HL-60 (cell line): ENCODE measurements at regions not wholly inside any gene's neighbourhood (a gene's known extent, or its start where the extent isn't known, plus 50 kb on each side); places are given as distances from the start of the nearest gene placed in this dataset.

Source experiments
- DNase-seq, 2 experiments: peaks; one replicate each; pipeline ENCODE4 v3.0.0-alpha.2; 2010 to 2020; ENCODE audit warnings: low read depth in 1 of 2, low spot score in 1 of 2
- H3K27ac ChIP-seq: fragments of 250-450 bp; sonication (Bioruptor Pico); replicated peaks from 2 replicates; pipeline ENCODE4 v1.5.1; 2020; ENCODE audit warnings: mild to moderate bottlenecking, moderate library complexity
- H3K27me3 ChIP-seq: fragments of 250-450 bp; sonication (Bioruptor Pico); 2 replicates; pipeline ENCODE4 v1.5.1; 2021; ENCODE audit warnings: mild to moderate bottlenecking, moderate library complexity; ENCODE audit not compliant: insufficient read depth, poor library complexity, severe bottlenecking
- H3K4me3 ChIP-seq: replicated peaks from 2 replicates; pipeline ENCODE4 v1.5.1; 2011; ENCODE audit warnings: mild to moderate bottlenecking, control low read depth, low read length; ENCODE audit not compliant: insufficient read depth
- CTCF ChIP-seq: IDR thresholded peaks from one replicate; pipeline ENCODE4 v1.5.1; 2011; ENCODE audit warnings: low read length, control low read depth, inconsistent platforms; ENCODE audit not compliant: insufficient read depth
- GABPA ChIP-seq: IDR thresholded peaks from 2 replicates; pipeline ENCODE4 v1.6.1; 2012; ENCODE audit warnings: low read depth
- POLR2AphosphoS5 ChIP-seq: IDR thresholded peaks from 2 replicates; pipeline ENCODE4 v1.6.1; 2012; ENCODE audit warnings: low read depth
- SPI1 ChIP-seq: IDR thresholded peaks from 2 replicates; pipeline ENCODE4 v1.6.1; 2012; ENCODE audit warnings: low read depth, mild to moderate bottlenecking, borderline replicate concordance
- TF ChIP-seq, protein P1 (sequence below): IDR thresholded peaks from 2 replicates; pipeline ENCODE4 v1.6.1; 2012; ENCODE audit warnings: low read depth; ENCODE audit not compliant: insufficient replicate concordance

GRCh38 chr5:135251093-135251492, 147.9 kb downstream of the MACROH2A1 start:
- TF ChIP-seq CTCF, result no peak
- TF ChIP-seq SPI1, result no peak
- no peak for TF ChIP-seq GABPA
- TF ChIP-seq, protein P1, sequence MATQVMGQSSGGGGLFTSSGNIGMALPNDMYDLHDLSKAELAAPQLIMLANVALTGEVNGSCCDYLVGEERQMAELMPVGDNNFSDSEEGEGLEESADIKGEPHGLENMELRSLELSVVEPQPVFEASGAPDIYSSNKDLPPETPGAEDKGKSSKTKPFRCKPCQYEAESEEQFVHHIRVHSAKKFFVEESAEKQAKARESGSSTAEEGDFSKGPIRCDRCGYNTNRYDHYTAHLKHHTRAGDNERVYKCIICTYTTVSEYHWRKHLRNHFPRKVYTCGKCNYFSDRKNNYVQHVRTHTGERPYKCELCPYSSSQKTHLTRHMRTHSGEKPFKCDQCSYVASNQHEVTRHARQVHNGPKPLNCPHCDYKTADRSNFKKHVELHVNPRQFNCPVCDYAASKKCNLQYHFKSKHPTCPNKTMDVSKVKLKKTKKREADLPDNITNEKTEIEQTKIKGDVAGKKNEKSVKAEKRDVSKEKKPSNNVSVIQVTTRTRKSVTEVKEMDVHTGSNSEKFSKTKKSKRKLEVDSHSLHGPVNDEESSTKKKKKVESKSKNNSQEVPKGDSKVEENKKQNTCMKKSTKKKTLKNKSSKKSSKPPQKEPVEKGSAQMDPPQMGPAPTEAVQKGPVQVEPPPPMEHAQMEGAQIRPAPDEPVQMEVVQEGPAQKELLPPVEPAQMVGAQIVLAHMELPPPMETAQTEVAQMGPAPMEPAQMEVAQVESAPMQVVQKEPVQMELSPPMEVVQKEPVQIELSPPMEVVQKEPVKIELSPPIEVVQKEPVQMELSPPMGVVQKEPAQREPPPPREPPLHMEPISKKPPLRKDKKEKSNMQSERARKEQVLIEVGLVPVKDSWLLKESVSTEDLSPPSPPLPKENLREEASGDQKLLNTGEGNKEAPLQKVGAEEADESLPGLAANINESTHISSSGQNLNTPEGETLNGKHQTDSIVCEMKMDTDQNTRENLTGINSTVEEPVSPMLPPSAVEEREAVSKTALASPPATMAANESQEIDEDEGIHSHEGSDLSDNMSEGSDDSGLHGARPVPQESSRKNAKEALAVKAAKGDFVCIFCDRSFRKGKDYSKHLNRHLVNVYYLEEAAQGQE, result no peak
- no peak for TF ChIP-seq POLR2AphosphoS5
- no peak for DNase-seq

GRCh38 chr5:135250671-135251070, 148.4 kb downstream of the MACROH2A1 start:
- no peaks in the 10 kb centered on the region for H3K27me3 ChIP-seq
- no peak overlapping the region for H3K27ac ChIP-seq
- no peak for DNase-seq
- H3K4me3 ChIP-seq, result no peak overlapping the region
- TF ChIP-seq, protein P1, result no peak
- TF ChIP-seq POLR2AphosphoS5, result no peak
- no peak for TF ChIP-seq SPI1
- TF ChIP-seq CTCF, result no peak
- TF ChIP-seq GABPA, result no peak

More at GRCh38 chr5:135251093-135251492, 147.9 kb downstream of the MACROH2A1 start:
- Histone ChIP-seq H3K4me3 (no peak overlapping the region), H3K27me3 (no peaks in the 10 kb centered on the region), H3K27ac (no peak overlapping the region)

- Histone ChIP-seq H3K4me3 (no peak overlapping the region), H3K27me3 (no peaks in the 10 kb centered on the region), H3K27ac (no peak overlapping the region)
- no peak for DNase-seq
- TF ChIP-seq SPI1, result no peak
- TF ChIP-seq, protein P1, result no peak
Measured at GRCh38 chr5:135249658-135250057, 149.4 kb downstream of the MACROH2A1 start.
